BJ (cell line): ENCODE measurements at regions not wholly inside any gene's neighbourhood (a gene's known extent, or its start where the extent isn't known, plus 50 kb on each side); places are given as distances from the start of the nearest gene placed in this dataset.

ENCODE experiments used
- CTCF ChIA-PET: fragments of 350-600 bp; formaldehyde crosslinking; extraction: SDS; loops from one replicate; lab custom pipeline; 2021; ENCODE audit warnings: antibody characterized with exemption, inconsistent platforms; lab: Yijun Ruan, JAX
- POLR2A ChIA-PET: fragments of 300-600 bp; sonication (Branson Sonifier 250); formaldehyde crosslinking; extraction: SDS; loops from one replicate; lab custom pipeline; 2021; ENCODE audit warnings: antibody characterized with exemption; lab: Charles Lee
- DNase-seq: peaks from one replicate; pipeline ENCODE4 v3.0.0-alpha.2; 2011; ENCODE audit warnings: low read depth
- H3K27me3 ChIP-seq: 2 replicates; pipeline ENCODE4 v1.6.0; 2011; ENCODE audit warnings: low read length; ENCODE audit not compliant: control insufficient read depth, insufficient read depth
- H3K36me3 ChIP-seq: 2 replicates; pipeline ENCODE4 v1.5.1; 2011; ENCODE audit warnings: low read length; ENCODE audit not compliant: control insufficient read depth, insufficient read depth
- H3K4me3 ChIP-seq: 2 replicates; pipeline ENCODE4 v1.5.1; 2011; ENCODE audit warnings: low read depth, mild to moderate bottlenecking, control low read depth, low read length
- TF ChIP-seq, protein P1 (sequence below): IDR thresholded peaks from 2 replicates; pipeline ENCODE4 v1.5.1; 2011; ENCODE audit warnings: low read depth, mild to moderate bottlenecking, control low read depth, inconsistent platforms, low read length, moderate library complexity; ENCODE audit not compliant: insufficient read depth

- Histone ChIP-seq H3K27me3 (no peaks in the 10 kb centered on the region), H3K36me3 (no peaks in the 10 kb centered on the region), H3K4me3 (no peak overlapping the region)
- DNase-seq = no peak
- POLR2A ChIA-PET = no interaction called here
- TF ChIP-seq, protein P1, sequence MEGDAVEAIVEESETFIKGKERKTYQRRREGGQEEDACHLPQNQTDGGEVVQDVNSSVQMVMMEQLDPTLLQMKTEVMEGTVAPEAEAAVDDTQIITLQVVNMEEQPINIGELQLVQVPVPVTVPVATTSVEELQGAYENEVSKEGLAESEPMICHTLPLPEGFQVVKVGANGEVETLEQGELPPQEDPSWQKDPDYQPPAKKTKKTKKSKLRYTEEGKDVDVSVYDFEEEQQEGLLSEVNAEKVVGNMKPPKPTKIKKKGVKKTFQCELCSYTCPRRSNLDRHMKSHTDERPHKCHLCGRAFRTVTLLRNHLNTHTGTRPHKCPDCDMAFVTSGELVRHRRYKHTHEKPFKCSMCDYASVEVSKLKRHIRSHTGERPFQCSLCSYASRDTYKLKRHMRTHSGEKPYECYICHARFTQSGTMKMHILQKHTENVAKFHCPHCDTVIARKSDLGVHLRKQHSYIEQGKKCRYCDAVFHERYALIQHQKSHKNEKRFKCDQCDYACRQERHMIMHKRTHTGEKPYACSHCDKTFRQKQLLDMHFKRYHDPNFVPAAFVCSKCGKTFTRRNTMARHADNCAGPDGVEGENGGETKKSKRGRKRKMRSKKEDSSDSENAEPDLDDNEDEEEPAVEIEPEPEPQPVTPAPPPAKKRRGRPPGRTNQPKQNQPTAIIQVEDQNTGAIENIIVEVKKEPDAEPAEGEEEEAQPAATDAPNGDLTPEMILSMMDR = no peak
- CTCF ChIA-PET = interaction anchor here (0.9 kb wide), 1 partner anchor 10 kb away, joined by 3 read pairs; no protein-coding TSS in a partner anchor
Observed at GRCh38 chr15:46461416-46461815, 826.6 kb downstream of the SQOR start.

DNA sequence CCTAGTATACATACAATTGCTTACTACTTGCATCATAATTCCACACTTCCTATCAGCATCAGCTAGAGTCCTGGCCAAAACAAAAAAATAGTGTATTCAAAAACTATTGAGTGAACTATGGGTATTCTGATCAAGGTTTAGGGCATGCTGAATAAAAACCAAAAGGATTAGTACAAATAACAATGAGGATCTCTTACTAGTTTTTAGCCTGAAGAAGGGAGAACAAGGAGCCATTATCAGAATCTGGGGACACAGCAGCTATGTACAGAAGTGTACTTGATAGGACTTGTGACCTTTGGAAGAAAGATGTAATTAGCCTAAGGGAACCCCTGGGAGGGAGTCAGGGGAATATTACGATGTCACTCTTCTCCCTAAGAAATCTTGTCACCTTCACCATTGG, 832.2 kb downstream of the SQOR start:
- no peak for DNase-seq
- H3K4me3 ChIP-seq = no peak overlapping the region
- ChIA-PET POLR2A (no interaction called here), CTCF (no interaction called here)
- TF ChIP-seq, protein P1 = no peak
- no peaks in the 10 kb centered on the region for H3K36me3 ChIP-seq
- no peaks in the 10 kb centered on the region for H3K27me3 ChIP-seq

DNA sequence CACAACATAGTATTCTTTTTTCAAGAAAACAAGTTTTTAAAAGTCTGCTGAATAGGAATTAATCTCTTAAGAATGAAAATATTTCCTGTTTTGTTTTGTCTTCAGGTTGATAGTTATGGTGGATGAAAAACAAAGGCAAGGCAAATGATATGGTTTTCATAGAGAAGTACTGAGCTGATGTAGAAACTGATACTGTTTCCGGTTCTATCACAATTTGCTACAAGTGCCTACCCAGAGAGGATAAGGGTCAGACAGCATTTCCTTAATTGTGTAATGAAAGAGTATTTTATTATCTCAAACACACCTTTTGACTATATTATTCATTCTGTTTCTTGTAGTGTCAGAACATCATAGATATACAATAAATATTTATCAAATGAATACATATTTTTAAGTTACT, 836.3 kb downstream of the SQOR start:
- H3K36me3 ChIP-seq = no peaks in the 10 kb centered on the region
- TF ChIP-seq, protein P1 = no peak
- CTCF ChIA-PET = no interaction called here
- POLR2A ChIA-PET = no interaction called here
- H3K27me3 ChIP-seq = no peaks in the 10 kb centered on the region
- no peak for DNase-seq
- no peak overlapping the region for H3K4me3 ChIP-seq

DNA sequence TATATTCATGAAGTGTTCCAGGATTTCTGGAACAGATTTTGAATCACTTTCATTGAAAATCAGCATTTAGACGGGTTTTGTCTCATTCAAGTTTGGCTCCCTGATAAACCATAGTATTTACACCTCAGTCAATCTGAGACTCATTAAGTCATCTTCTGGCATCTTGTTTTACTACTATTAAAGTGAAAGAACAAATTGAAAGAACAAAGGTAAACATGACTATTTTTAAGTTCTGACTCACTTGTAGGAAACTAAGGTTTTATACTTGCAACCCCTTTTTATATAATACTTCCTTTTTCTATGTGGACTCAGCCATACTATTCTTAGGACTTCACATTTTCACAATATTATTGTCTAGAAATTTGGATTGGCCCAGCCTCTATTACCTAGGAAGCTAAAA, 854.4 kb downstream of the SQOR start:
- Histone ChIP-seq H3K4me3 (no peak overlapping the region), H3K27me3 (no peaks in the 10 kb centered on the region), H3K36me3 (no peaks in the 10 kb centered on the region)
- TF ChIP-seq, protein P1 = no peak
- ChIA-PET CTCF (interaction anchor here (1.1 kb wide), 1 partner anchor 15 kb away, joined by 3 read pairs; no protein-coding TSS in a partner anchor), POLR2A (no interaction called here)
- DNase-seq = no peak

DNA sequence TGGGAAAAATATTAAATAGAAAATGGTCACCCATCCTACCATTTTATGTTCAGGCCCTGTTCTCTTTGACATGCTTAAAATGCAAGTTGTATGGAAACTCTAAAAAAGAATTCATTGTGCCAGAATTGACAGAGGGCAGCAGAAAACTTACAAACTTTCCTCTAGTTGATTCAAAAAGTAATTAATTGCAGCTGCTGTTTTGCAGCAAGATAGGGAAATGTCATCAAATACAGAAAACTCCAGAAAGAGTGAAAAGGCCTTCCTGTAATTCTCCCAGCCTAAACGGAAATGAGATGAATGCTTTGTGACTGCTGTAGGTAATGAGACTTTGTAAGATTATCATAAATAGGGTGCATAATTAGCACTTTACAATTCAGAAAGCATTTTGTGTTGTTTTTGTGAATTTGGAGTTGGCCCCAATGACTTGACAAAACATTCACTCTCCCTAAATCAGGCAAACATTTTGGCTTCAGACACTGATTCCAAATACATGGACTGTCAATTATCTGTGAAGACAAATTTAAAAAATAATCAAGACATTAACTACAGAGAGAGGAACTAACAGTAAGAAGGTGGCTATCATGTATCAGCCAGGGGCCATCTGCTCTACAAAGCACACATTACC, 861.8 kb downstream of the SQOR start:
- Histone ChIP-seq H3K27me3 (no peaks in the 10 kb centered on the region), H3K4me3 (no peak overlapping the region), H3K36me3 (no peaks in the 10 kb centered on the region)
- no peak for DNase-seq
- POLR2A ChIA-PET = no interaction called here
- TF ChIP-seq, protein P1 = no peak
- CTCF ChIA-PET = no interaction called here
